C4-2B (cell line): ENCODE measurements at regions not wholly inside any gene's neighbourhood (a gene's known extent, or its start where the extent isn't known, plus 50 kb on each side); places are given as distances from the start of the nearest gene placed in this dataset.

Experiments used
- CTCF ChIP-seq: fragments of 450-650 bp; conservative IDR thresholded peaks from 2 replicates; pipeline ENCODE4 v1.5.1; 2017; ENCODE audit warnings: mild to moderate bottlenecking
- ZFX ChIP-seq: fragments of 450-650 bp; IDR thresholded peaks from 2 replicates; pipeline ENCODE4 v1.6.1; 2017

- TF ChIP-seq CTCF (no peak), ZFX (no peak)
Observed at GRCh38 chr1:188169971-188170370, 1341.2 kb downstream of the PLA2G4A start.
